ENCODE measurements at regions not wholly inside any gene's neighbourhood (a gene's known extent, or its start where the extent isn't known, plus 50 kb on each side); places are given as distances from the start of the nearest gene placed in this dataset.

GRCh38 chr1:8096105-8097011 is 70.2 kb upstream of the ERRFI1 start:
- TF ChIP-seq, protein P1, sequence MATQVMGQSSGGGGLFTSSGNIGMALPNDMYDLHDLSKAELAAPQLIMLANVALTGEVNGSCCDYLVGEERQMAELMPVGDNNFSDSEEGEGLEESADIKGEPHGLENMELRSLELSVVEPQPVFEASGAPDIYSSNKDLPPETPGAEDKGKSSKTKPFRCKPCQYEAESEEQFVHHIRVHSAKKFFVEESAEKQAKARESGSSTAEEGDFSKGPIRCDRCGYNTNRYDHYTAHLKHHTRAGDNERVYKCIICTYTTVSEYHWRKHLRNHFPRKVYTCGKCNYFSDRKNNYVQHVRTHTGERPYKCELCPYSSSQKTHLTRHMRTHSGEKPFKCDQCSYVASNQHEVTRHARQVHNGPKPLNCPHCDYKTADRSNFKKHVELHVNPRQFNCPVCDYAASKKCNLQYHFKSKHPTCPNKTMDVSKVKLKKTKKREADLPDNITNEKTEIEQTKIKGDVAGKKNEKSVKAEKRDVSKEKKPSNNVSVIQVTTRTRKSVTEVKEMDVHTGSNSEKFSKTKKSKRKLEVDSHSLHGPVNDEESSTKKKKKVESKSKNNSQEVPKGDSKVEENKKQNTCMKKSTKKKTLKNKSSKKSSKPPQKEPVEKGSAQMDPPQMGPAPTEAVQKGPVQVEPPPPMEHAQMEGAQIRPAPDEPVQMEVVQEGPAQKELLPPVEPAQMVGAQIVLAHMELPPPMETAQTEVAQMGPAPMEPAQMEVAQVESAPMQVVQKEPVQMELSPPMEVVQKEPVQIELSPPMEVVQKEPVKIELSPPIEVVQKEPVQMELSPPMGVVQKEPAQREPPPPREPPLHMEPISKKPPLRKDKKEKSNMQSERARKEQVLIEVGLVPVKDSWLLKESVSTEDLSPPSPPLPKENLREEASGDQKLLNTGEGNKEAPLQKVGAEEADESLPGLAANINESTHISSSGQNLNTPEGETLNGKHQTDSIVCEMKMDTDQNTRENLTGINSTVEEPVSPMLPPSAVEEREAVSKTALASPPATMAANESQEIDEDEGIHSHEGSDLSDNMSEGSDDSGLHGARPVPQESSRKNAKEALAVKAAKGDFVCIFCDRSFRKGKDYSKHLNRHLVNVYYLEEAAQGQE (IDR thresholded peaks at IDR 0.05; ENCODE audit: low read depth): no peak
- TF ChIP-seq EP300 (IDR thresholded peaks at IDR 0.05; ENCODE audit: borderline replicate concordance) (no peak), YY1 (IDR thresholded peaks at IDR 0.05; ENCODE audit: low read depth) (no peak), RAD21 (IDR thresholded peaks at IDR 0.05; ENCODE audit: low read depth) (no peak)

All from Ishikawa (cell line).